ENCODE measurements at regions not wholly inside any gene's neighbourhood (a gene's known extent, or its start where the extent isn't known, plus 50 kb on each side); places are given as distances from the start of the nearest gene placed in this dataset.
A peak's percentile ranks its signal among the peaks of the same experiment; 100 is the strongest.
"Not testable (repeated sequence)": the region's sequence is repeated elsewhere in the genome, so short reads cannot be mapped to it uniquely, and the experiment has no call there.

- H3K36me3 ChIP-seq (replicated peaks in 1 of 2; ENCODE audit: insufficient read depth in 1 of 2, low read depth in 2 of 2) = no peaks in the 10 kb centered on the region
These were observed 75.2 kb upstream of the MRI1 start for GRCh38 chr19:13689085-13689484.

GRCh38 chr19:13684021-13684420, 80.3 kb upstream of the MRI1 start:
- ATAC-seq (no peak), DNase-seq (no peak)
- TF ChIP-seq CTCF (IDR thresholded peaks at IDR 0.05) (no peak), POLR2A (IDR thresholded peaks at IDR 0.05) (no peak)
- Histone ChIP-seq H3K4me1 (no peaks in the 10 kb centered on the region), H3K9me3 (peaks cover 0 to 8% (median 0%) of the 10 kb centered on the region in 3 donors), H3K36me3 (replicated peaks in 1 of 2; ENCODE audit: insufficient read depth in 1 of 2, low read depth in 2 of 2) (no peaks in the 10 kb centered on the region), H3K27ac (no peak overlapping the region), H3K4me3 (no peak overlapping the region), H3K27me3 (no peaks in the 10 kb centered on the region)
- 64 to 68% methylated on average over 1 of the region's 1 CpG for WGBS, 2 donors
- intact Hi-C loops (cut with DNase I) = no loop called here

More at GRCh38 chr19:13689085-13689484, 75.2 kb upstream of the MRI1 start:
- TF ChIP-seq CTCF (IDR thresholded peaks at IDR 0.05) (no peak), POLR2A (IDR thresholded peaks at IDR 0.05) (no peak)
- peak in 1 of 4 donors; percentile 2 for DNase-seq
- WGBS, 2 donors = 62 to 72% methylated on average over 2 to 3 of the region's 3 CpGs
- Histone ChIP-seq H3K4me1 (no peaks in the 10 kb centered on the region), H3K27me3 (no peaks in the 10 kb centered on the region), H3K9me3 (no peaks in the 10 kb centered on the region), H3K27ac (no peak overlapping the region), H3K4me3 (no peak overlapping the region)
- no peak for ATAC-seq
- intact Hi-C loops (cut with DNase I) = no loop called here

- no peak for TF ChIP-seq POLR2A (IDR thresholded peaks at IDR 0.05)
- intact Hi-C loops (cut with DNase I) = no loop called here
- no peaks in the 10 kb centered on the region for H3K27me3 ChIP-seq
- DNase-seq = no peak
- H3K27ac ChIP-seq = no peak overlapping the region
- peaks cover 0 to 8% (median 0%) of the 10 kb centered on the region in 3 donors for H3K9me3 ChIP-seq
- no peaks in the 10 kb centered on the region for H3K36me3 ChIP-seq (replicated peaks in 1 of 2; ENCODE audit: insufficient read depth in 1 of 2, low read depth in 2 of 2)
- H3K4me3 ChIP-seq = no peak overlapping the region
- 49 to 55% methylated on average over 3 of the region's 3 CpGs for WGBS, 2 donors
- ATAC-seq = no peak
- H3K4me1 ChIP-seq = no peaks in the 10 kb centered on the region
These were observed 82.8 kb upstream of the MRI1 start for GRCh38 chr19:13681509-13681908.

GRCh38 chr19:13680708-13681360, 83.5 kb upstream of the MRI1 start:
- intact Hi-C loops (cut with DNase I); H3K27me3 ChIP-seq; H3K4me3 ChIP-seq; H3K36me3 ChIP-seq (replicated peaks in 1 of 2; ENCODE audit: insufficient read depth in 1 of 2, low read depth in 2 of 2); H3K9me3 ChIP-seq; DNase-seq; ATAC-seq; H3K27ac ChIP-seq; H3K4me1 ChIP-seq: not testable (repeated sequence)
- WGBS, 2 donors = 87 to 90% methylated on average over 5 to 7 of the region's 7 CpGs

- H3K27me3 ChIP-seq; H3K27ac ChIP-seq; ATAC-seq; H3K36me3 ChIP-seq (replicated peaks in 1 of 2; ENCODE audit: insufficient read depth in 1 of 2, low read depth in 2 of 2); H3K4me3 ChIP-seq; DNase-seq; intact Hi-C loops (cut with DNase I); H3K4me1 ChIP-seq: not testable (repeated sequence)
- peaks cover 0 to 14% (median 0%) of the 10 kb centered on the region in 3 donors for H3K9me3 ChIP-seq
- 75 to 88% methylated on average over 5 of the region's 5 CpGs for WGBS, 2 donors
These were observed 87.4 kb upstream of the MRI1 start for GRCh38 chr19:13676967-13677366.

GRCh38 chr19:13672480-13673175, 91.7 kb upstream of the MRI1 start:
- H3K4me3 ChIP-seq; H3K36me3 ChIP-seq (replicated peaks in 1 of 2; ENCODE audit: insufficient read depth in 1 of 2, low read depth in 2 of 2); H3K27ac ChIP-seq; DNase-seq; intact Hi-C loops (cut with DNase I); H3K27me3 ChIP-seq; ATAC-seq; H3K9me3 ChIP-seq; H3K4me1 ChIP-seq: not testable (repeated sequence)
- WGBS, 2 donors = 85% methylated on average over 7 of the region's 7 CpGs
